Muscle of back (tissue), 3 donors: ENCODE measurements at regions not wholly inside any gene's neighbourhood (a gene's known extent, or its start where the extent isn't known, plus 50 kb on each side); places are given as distances from the start of the nearest gene placed in this dataset.
"Not testable (repeated sequence)": the region's sequence is repeated elsewhere in the genome, so short reads cannot be mapped to it uniquely, and the experiment has no call there.

Experiments
- DNase-seq, 3 donors: peaks; one replicate each; pipeline versions ENCODE4 v3.0.0 to v3.0.0-alpha.2; 2013

DNA sequence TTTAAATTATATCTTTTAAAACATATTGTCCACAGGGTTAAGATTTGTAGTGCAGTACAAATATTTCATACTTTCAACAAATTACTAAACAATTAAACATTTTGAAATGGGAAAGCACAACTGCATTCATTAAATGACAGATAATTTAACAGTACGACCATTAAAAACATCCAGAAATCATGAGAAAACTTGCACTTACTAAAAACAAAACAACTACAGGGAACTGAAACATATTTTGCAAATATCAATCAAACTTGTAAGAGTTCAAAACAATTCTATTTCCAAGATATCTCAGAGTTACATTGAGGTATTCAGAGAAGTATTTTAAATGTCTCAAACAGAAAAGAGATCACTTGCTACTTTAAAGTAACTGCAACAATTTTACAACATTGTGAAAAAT lies 478.5 kb upstream of the PCDH10 start:
- DNase-seq, result no peak

DNA sequence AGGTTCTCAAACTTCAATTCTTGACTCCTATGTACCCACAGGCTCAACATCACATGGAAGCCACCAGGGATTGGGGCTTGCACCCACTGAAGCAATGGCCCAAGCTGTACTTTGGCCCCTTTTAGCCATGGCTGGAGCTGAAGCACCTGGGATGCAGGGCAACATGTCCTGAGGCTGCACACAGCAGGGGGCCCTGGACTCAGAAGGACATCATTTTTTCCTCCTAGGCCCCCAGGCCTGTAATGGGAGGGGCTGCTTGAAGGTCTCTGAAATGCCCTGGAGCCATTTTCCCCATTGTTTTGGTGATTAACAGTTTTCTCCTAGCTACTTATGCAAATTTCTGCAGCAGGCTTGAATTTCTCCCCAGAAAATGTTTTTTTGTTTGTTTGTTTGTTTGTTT lies 465.1 kb upstream of the PCDH10 start:
- DNase-seq, result no peak

DNA sequence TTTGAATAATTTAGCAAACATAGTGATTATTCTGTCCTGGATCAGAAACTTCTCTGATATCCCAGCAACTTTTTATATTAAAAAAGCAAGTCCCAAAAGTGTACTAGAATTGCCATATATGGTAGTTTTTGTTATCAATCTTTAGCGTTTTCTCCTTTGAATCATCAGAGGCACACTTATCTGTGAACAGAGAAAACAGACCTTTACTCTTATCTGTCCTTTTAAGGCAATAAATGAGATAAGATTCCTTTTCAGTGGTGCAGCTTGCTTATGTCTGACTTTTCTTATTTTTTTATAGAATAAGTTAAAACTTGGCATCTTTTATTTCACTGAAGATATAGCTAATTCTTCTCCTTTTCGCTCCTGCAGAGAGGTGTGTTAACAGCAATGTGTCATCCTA lies 458.1 kb upstream of the PCDH10 start:
- no peak for DNase-seq

DNA sequence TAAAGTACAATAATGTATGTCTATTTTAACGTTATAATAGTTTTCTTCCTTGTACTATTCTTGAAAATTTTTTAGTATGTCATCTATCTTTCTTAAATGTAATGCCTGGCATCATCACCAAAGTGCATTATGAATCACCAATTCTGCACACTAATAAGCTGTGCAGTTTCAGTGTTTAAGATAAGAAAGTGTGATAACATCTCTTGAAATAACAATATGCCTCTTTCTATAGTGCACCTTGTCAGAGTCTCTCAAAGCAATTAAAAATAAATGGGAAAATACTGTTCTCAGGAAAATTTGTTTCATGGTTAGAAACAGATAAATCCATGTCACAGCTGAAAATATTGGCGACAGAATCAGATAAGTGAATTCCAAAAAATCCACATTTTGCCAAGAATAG lies 457.4 kb upstream of the PCDH10 start:
- DNase-seq, result no peak

DNA sequence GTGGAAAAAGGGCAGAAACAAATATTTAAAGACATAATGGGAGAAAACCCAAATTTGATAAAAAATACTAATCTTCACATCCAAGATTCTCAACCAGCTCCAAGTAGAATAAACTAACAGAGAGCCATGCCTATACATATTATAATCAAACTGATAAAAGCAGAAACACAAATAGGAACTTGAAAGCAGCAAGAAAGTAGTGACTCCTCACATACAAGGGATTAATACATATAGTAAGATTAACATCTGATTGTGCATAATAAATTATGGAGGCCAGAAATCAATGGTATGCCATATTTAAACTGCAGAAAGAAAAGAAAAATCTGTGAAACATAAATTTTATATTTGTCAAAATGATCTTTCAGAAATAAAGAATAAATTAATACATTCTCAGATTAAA lies 454.3 kb upstream of the PCDH10 start:
- no peak for DNase-seq

DNA sequence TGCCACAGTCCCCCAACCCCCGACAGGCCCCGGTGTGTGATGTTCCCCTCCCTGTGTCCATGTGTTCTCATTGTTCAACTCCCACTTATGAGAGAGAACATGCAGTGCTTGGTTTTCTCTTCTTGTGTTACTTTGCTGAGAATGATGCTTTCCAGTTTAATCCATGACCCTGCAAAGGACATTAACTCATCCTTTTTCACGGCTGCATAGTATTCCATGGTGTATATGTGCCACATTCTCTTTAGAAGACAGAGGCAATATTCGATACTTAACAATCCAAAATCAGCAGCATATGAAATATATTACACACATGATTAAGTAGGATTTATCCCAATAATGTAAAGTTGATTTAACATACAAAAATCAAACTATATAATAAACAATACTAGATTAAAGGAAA lies 451.6 kb upstream of the PCDH10 start:
- DNase-seq, result not testable (repeated sequence)

DNA sequence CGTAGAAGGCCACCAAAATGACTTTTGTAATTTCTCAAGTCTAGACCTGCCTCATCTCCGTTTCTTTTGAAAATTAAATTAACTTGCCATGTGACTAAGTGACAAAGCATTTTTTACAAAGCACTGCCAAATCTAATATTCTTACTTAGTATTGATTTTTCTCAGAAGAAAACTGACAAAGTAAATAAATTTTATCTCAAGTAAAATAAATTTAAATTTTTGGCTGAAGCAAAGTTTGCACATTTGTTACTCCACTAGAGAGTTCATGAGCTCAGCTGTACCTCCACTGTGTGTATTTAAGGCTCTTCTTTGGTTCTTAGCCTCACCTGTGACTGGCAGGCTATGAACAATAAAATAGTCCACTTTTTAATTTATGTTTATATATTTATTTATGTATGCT lies 441.1 kb upstream of the PCDH10 start:
- no peak for DNase-seq

DNA sequence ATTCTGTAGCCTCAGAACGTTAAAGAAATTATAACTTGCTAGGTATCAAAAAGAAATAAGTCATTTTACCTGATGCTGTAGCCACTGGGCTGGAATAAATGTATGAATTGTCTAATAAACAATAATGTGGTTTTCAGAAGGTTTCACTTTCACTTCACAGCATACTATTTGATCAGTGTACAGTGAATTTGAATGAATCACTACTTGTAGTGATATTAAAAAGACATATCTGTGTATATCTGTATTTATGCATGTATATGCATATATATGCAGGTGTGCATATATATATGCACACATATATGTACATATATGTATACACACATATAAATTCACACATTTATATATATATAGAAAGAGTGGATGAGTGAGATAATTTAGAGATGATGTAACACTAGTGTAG lies 440.0 kb upstream of the PCDH10 start:
- DNase-seq, result no peak

DNA sequence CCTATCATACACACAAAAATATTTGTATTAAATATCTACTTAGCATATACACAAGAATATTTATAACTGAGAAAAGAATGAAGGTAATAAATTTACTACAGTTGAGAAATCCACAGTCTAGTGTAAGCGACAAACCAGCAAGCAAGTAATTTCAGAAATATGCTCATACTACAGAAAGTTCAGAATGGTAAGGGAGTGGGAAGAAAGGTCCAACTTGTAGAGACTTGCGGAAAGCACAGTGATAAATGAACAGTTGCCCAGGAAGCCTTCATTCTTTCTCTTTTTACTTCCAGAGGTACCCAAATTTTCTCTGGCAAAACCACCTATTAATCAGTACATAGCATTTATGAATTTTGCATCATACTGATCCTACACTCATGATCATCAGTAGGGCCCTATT lies 438.1 kb upstream of the PCDH10 start:
- no peak for DNase-seq

DNA sequence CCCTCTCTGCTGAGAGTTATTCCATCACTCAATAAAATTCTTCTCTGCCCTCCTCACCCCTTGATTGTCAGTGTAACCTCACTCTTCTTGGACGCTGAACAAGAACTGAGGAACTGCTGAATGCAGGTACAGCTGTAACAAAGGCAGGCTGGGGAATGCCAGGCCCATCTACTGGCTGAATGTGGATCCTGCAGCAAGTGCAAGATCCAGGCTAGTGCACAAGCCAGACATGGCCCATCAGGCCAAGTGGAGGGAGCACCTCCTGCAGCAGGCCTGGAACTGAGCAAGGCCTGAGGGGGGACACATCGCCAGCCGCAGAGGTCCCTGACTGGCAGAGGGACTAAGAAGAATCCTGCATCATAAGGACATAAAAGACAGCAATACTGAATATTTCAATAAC lies 411.8 kb upstream of the PCDH10 start:
- DNase-seq, result no peak

DNA sequence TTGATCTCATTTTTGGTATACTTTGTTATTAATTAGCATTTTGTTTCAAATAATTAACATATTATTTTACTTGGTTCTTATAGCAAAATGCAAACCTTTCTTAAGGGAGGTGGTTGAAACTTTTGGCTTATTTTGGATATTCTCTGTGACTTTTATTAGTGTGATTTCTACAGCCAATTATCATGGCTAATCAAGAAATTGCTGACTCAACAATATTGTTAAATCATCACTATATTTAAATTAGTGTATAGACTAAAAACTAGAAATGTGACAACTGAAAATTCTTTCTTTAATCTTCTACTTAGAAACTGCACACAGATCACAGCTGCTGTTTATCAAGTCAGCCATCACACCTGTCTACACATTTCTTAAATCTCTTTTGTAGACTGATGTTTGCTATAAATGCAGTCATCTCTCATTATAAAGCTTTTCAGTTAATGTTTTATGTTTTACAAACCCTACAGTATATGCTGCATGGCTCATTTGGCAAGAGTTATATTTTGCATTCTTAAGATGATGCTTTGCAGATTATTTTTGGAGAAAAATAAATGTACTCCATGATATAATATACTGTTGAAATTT lies 389.8 kb upstream of the PCDH10 start:
- DNase-seq, result no peak

DNA sequence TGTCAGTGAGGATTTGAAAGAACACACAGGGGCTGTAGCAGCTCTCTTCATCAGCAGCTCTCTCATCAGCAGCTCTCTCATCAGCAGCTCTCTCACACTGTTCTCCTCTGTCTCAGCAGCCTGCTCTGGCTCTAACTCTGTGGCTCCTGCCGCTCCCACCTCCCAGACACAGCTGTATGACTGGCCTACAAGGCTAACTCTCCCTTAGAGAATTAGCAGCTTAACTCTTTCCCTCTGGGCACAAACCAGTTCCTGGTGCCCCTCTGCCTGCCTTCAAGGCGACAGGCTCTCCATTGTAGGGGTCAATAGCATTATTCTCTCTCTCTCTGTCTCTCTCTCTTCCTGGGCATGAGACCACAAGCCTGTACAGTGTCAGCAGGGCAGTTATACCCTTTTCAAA lies 385.6 kb upstream of the PCDH10 start:
- no peak for DNase-seq

DNA sequence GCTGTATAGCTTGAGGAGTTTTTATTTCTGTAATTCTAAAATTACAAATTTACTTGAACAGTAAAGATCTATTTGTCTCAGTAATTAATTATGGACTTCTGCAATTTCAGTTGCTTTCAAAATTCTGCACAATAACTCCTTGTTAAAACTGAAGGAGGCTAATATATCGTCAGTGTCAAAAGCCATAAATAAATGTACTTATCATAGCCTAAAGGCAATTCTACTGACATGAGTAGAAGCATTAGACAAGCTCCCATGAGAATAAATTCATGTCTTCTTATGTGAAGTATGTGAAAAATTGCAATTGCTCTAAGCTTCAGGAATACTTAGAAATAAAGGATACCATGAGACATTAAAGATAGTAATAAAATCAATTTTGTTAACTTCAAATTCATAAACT lies 381.2 kb upstream of the PCDH10 start:
- no peak for DNase-seq

DNA sequence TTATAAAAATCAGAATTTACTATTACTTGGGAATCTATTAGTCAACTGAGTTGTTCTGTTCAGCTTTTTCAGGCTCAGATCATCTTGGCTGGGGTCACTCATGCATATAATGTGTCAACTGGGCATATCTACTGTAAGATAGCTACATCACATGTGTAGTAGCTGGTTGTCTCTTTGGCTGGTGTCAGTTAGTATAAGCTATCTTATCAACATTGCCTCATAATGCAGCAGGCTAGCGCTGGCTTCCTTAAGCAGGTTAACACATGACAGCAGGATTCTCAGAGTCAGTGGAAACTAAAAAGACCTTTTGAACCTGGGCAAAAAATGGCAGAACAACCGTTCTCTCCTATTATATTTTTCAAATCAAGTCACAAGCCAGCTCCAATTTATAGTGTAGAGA lies 378.3 kb upstream of the PCDH10 start:
- no peak for DNase-seq

DNA sequence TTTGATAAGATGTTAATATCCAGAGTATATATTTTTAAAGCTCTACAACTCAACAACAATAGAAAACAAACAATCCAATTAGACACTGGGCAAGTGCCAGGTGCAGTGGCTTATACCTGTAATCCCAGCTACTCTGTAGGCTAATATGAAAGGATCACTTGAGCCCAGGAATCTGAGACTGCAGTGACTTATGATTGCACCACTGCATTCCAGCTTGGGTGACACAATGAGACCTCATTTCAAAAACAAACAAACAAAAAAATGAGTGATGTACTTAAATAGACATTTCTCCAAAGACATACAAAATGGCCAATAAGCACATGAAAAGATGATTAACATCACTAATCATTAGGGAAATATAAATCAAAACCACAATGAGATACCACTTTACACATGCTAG lies 356.8 kb upstream of the PCDH10 start:
- no peak for DNase-seq

DNA sequence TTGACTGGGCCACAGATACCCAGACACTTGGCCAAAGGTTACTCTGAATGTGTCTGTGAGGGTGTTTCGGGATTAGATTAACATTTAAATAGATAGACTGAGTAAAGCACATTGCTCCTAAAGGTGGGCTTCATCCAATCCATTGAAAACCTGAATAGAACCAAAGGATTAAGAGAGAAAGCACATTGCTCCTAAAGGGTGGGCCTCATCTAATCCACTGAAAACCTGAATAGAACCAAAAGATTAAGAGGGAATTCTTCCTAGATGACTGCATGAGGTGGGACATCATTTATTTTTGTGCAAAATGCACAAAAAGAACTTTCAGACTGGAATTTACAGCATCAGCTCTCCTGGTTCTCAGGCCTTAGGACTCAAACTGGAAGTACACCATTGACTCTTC lies 351.2 kb upstream of the PCDH10 start:
- DNase-seq, result no peak

DNA sequence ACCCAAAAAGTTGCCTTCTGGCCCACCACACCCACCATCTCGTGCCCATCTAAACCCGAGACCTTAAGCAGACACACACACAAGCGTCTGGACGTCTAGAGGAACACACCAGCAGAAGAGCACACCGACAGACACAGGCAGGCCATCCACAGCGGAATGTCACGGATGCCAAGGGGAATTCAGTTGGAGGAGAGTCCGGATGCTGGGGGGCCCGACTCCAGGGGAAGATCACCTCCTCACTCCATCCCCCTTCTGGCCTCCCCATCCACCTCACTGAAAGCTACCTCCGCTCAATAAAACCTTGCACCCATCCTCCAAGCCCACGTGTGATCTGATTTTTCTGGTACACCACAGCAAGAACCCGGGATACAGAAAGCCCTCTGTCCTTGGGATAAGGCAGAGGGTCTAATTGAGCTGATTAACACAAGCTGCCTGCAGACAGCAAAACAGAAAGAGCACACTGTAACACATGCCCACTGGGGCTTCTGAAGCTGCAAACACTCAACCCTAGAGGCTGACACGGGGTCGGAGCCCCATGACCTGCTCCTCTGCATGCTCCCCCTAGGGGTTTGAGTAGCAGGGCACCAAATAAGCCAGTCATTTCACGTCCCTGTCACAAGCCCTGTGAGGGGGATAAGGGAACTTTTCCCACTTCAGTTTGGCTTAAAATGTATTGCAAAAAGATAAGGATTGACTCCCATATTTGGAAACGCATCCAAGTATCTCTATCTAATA lies 339.6 kb upstream of the PCDH10 start:
- DNase-seq, result no peak

DNA sequence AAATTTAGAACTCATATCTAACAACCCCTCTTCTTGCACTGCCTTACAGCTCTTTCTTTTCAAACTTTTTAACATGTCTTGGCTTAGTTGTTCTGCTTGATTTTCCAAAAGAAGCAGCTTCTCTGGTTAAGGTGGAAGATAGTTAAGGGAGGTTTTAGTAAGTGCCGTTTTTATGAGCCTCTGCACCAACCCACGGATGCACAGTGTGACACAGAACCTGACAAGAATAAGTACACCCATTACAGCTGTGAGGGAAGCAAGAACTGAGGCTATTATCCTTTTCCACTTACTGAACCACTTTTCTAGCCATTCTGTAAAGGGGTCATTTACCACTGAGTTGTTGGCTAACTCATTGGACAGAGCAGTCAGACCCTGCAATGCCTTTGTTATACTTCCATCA lies 336.0 kb upstream of the PCDH10 start:
- not testable (repeated sequence) for DNase-seq

DNA sequence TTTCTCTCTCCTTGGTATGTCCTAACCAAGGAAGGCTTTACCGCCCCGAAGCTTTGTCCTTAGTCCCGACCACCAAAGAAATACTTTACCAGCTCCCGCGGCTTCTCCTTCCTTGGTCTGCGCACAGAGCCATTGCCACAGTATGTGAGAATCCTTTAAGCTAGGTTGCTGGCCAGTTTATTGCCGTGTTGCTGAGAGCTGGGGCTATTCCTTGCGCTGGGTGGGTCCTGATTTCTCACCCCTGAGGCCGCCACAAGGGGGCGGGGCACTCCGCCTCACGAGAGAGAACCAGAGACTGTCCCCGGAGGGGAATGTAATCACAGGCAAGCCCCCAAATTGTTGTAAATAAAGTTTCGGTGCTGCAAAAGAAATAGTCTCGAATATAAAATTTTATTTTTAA lies 331.0 kb upstream of the PCDH10 start:
- no peak for DNase-seq

DNA sequence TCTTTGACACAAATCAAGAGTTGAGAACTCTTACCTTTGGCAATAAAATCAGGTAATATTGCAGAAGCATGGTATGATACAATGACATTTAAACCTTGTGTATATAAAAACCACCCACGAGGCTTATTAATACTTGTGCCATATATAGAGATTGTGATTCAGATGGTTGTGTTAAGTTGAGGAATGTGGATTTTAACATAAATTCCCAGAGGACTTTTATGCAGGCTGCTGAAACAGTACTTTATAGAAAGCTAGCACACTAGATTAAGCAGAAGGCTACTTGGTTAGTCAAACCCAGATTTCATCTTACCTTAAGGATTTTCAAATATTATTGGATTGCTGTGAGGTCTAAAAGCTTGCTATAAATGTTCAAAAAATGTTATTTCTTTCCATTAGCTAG lies 325.7 kb upstream of the PCDH10 start:
- DNase-seq, result no peak

DNA sequence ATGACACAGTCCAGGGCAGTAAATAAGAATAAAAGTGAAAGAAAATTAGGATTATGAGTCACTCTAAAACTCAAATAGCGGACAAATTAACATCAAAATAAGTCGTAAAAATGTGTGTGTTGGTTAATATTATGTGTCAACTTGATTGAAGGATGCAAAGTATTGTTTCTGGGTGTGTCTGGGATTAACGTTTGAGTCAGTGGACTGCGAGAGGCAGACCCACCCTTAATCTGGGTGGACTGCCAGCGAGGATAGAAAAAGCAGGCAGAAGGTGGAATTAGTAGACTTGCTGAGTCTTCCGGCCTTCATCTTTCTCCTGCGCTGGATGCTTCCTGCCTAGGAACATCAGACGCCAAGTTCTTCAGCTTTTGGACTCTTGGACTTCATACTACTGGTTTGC lies 324.3 kb upstream of the PCDH10 start:
- no peak for DNase-seq

DNA sequence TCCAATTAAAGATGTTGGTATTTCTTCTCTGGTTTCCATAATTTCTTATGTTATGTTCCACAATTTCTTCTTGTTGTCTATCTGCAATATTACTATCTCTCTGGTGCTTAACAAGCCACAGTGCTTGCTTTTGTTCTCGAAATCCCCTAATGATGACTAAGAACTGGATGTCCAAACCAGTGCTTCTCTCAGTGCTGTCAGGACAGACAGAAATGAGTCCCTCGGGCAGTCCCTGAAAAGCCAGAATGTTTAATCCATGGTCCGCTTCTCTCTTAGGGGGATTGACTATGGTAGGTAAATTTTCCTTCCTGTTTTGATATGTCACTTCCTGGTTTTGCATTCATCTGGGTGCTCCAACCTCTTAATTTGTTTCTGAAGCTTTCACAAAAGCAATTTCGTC lies 321.6 kb upstream of the PCDH10 start:
- DNase-seq, result no peak

DNA sequence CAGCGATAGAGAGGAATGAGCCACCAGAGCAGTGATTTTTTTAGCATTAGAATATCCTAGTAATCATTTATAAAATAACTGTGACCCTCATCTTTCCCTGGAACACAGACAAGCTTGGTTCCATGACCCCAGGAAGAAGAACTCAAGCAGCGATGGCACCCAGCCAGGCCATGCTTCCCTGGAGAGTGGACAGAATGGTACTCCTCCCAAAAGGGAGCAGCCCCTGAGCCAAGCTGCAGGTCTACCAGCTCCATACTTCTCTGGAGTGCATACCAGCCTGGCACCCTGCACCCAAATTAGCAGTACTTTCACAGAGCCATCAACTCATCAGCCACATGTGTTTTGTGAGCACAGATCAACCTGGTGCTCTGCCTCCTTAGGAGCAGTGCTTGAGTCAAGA lies 310.9 kb upstream of the PCDH10 start:
- DNase-seq, result no peak

DNA sequence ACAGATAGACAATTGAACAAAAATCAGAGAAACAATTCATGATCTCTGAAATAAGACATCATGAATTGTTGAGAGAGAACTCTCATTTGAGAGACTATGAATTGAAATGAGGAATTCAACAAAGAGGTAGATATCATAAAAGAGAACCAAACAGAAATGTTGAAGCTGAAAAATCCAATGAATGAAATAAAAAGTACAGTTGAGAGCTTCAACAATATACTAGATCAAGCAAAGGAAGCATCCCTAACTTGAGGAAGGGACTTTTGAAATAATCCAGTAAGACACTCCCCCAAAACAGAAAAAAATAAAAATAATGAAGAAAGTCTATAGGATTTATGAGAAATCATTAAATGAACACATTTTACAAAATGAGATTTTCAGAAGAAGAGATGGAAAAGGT lies 310.0 kb upstream of the PCDH10 start:
- DNase-seq, result no peak
